ENCODE measurements at regions not wholly inside any gene's neighbourhood (a gene's known extent, or its start where the extent isn't known, plus 50 kb on each side); places are given as distances from the start of the nearest gene placed in this dataset.

- H3K27ac ChIP-seq = no peak overlapping the region
- no peak for TF ChIP-seq CTCF (IDR thresholded peaks at IDR 0.05)
- TF ChIP-seq ZFX (IDR thresholded peaks at IDR 0.05; ENCODE audit: borderline replicate concordance) = no peak
Observed at GRCh38 chr5:133841831-133842750, 126.3 kb downstream of the C5orf15 start.

GRCh38 chr5:133840168-133840567, 128.3 kb downstream of the C5orf15 start:
- no peak overlapping the region for H3K27ac ChIP-seq
- TF ChIP-seq CTCF (IDR thresholded peaks at IDR 0.05) (no peak), ZFX (IDR thresholded peaks at IDR 0.05; ENCODE audit: borderline replicate concordance) (no peak)

GRCh38 chr5:133839721-133840120, 128.7 kb downstream of the C5orf15 start:
- no peak overlapping the region for H3K27ac ChIP-seq
- TF ChIP-seq ZFX (IDR thresholded peaks at IDR 0.05; ENCODE audit: borderline replicate concordance) = no peak

- TF ChIP-seq CTCF (IDR thresholded peaks at IDR 0.05) (no peak), ZFX (IDR thresholded peaks at IDR 0.05; ENCODE audit: borderline replicate concordance) (no peak)
- no peak overlapping the region for H3K27ac ChIP-seq
Observed at GRCh38 chr5:133839090-133839489, 129.3 kb downstream of the C5orf15 start.

- H3K27ac ChIP-seq = no peak overlapping the region
- TF ChIP-seq ZFX (IDR thresholded peaks at IDR 0.05; ENCODE audit: borderline replicate concordance) = no peak
- TF ChIP-seq CTCF (IDR thresholded peaks at IDR 0.05) = no peak
Observed at GRCh38 chr5:133838286-133838685, 130.1 kb downstream of the C5orf15 start.

- TF ChIP-seq CTCF (IDR thresholded peaks at IDR 0.05) = no peak
- no peak for TF ChIP-seq ZFX (IDR thresholded peaks at IDR 0.05; ENCODE audit: borderline replicate concordance)
- no peak overlapping the region for H3K27ac ChIP-seq
Observed at GRCh38 chr5:133831491-133832224, 136.8 kb downstream of the C5orf15 start.

- TF ChIP-seq ZFX (IDR thresholded peaks at IDR 0.05; ENCODE audit: borderline replicate concordance) (no peak), CTCF (IDR thresholded peaks at IDR 0.05) (no peak)
- H3K27ac ChIP-seq = no peak overlapping the region
Observed at GRCh38 chr5:133830911-133831310, 137.5 kb downstream of the C5orf15 start.
